Activated CD4-positive, alpha-beta T cell treated with anti-CD3 and anti-CD28 coated beads, Interleukin-2, amount 50 U/mL, for 16 hours (primary cell): ENCODE measurements at regions not wholly inside any gene's neighbourhood (a gene's known extent, or its start where the extent isn't known, plus 50 kb on each side); places are given as distances from the start of the nearest gene placed in this dataset.
"Not testable (repeated sequence)": the region's sequence is repeated elsewhere in the genome, so short reads cannot be mapped to it uniquely, and the experiment has no call there.

Experiments used
- DNase-seq: peaks from one replicate; pipeline ENCODE4 v3.0.0-alpha.2; 2020

- no peak for DNase-seq
Observed at GRCh38 chr18:73153271-73153670, 285.5 kb upstream of the NETO1 start.

- no peak for DNase-seq
Observed at GRCh38 chr18:73151086-73151485, 283.3 kb upstream of the NETO1 start.

DNA sequence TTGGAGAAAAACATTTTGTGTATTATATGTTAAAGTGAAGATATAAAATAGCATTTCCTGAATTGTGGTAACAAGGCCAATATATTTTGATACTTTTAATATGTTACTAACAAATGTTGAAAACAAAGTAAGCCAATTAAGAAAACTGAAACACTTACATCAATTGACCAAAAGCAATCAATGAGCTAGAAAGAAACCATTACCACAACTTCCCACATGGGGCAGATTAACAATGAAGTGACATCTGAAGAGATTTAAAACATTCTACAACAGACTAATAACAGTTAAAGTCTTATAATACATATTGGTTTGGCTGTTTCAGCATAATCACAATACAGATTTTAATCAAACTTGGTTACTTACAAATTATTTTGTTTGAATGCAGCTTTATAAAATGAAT, 282.4 kb upstream of the NETO1 start:
- DNase-seq = no peak

GRCh38 chr18:73147590-73147989, 279.8 kb upstream of the NETO1 start:
- no peak for DNase-seq

GRCh38 chr18:73144030-73144429, 276.2 kb upstream of the NETO1 start:
- no peak for DNase-seq

DNA sequence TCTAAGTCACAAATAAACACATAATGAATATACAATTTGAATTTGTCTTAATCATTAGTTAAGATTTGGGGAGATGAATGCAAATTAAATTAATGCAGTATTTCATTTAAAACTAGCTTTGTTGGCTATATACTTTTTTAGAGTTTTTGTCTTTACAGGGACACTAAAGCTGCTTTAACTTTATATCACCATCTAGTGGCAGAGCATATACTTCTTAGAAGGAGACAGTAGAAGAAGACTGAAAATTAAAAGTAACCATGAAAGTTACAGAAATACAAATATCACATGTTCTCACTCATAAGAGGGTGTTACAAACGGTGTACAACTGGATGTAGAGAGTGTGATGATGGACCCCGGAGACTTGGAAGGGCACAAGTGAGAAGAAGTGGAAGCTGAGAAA, 268.3 kb upstream of the NETO1 start:
- no peak for DNase-seq

- no peak for DNase-seq
Observed at GRCh38 chr18:73124175-73124574, 256.4 kb upstream of the NETO1 start.

- no peak for DNase-seq
Observed at GRCh38 chr18:73121207-73121606, 253.4 kb upstream of the NETO1 start.

DNA sequence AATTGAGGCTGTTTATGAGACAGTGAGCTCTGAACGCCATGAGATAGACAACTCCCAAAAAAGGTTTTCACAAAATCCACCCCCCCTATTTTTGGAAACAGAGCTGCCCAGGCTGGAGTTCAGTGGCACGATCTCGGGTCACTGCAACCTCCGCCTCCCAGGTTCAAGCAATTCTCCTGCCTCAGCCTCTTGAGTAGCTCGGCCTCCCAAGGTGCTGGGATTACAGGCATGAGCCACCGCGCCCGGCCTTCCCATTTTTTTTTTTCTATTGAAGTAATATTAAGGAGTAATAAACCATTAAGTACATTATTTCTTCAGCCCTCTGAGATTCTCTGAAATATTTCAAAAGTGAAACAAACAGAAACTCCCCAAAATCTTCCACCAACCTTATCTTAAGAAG, 252.8 kb upstream of the NETO1 start:
- DNase-seq = no peak

DNA sequence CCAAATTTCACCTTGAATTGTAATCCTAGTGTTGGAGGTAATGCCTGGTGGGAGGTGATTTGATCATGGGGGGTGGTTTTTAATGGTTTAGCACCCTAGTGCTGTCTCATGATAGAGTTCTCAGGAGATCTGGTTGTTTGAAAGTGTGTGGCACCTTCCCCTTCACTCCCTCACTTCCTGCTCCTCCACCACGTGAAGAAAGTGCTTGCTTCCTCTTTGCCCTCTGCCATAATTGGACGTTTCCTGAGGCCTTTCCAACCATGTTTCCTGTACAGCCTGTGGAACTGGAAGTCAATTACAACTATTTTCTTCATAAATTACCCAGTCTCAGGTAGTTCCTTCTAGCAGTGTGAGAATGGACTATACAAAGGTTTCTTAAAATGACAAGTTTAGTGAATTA, 251.8 kb upstream of the NETO1 start:
- no peak for DNase-seq

DNA sequence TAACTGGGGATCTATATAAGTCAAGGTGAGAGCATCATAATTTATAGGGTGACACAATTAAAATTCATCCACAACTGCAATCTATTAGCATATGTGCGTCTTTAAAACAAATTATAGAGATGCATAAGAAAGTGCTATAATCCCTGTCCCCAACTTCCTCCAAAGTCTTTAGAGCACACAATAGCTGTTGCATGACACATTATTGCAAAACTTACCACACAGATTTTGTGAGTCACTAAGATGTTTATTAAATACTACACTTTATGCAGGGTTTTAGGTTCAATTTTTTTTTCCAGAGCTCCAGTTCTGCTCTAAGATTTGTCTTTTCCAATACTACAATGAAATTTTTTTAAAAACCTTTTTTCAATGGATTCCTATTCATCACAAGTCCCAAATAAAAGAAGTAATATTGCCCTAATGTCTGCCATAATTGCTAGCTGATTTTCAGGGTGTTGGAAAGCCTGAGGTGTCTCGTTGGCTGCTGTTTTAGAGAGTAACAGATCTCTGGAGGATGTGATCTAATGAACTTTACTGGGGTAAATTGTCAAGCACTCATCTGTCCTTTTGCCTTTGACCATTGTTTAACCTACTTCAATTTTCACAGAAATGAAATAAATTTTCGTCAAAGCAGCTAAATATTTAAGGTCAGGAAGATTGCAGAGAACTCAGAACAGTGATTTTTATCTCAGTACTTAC, 250.5 kb upstream of the NETO1 start:
- DNase-seq = no peak

- no peak for DNase-seq
Observed at GRCh38 chr18:73110307-73110706, 242.5 kb upstream of the NETO1 start.

GRCh38 chr18:73101977-73102376, 234.2 kb upstream of the NETO1 start:
- DNase-seq = no peak

DNA sequence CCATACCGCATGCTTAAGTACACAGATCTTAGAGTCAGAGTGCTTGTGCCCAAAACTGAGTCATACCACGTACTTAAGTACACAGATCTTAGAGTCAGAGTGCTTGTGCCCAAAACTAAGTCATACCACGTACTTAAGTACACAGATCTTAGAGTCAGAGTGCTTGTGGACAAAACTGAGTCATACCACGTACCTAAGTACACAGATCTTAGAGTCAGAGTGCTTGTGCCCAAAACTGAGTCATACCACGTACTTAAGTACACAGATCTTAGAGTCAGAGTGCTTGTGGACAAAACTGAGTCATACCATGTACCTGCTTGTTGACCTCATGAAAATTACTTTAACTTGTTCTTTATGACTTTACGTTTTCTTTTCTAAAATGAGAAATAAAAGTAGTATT, 233.7 kb upstream of the NETO1 start:
- DNase-seq = not testable (repeated sequence)

DNA sequence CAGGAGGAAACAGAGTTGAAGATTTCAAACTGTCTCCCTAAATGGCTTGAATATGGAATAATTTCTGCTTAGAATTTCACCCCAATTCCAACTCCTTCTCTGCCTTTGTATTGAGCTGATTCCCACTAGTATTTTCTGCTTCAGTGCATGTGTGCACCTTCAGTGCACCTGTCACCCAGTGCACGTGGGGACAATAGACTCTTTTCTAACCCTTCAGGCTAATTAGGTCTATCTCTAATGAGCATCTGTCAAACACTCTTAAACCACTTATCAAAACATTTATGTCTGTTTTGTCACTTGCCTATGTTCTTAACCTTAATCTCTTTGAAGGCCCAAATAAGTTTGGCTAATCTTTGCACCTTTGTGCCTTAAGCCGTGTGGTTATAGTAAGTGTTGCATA, 232.0 kb upstream of the NETO1 start:
- no peak for DNase-seq

- DNase-seq = no peak
Observed at GRCh38 chr18:73093687-73094250, 226.0 kb upstream of the NETO1 start.

- no peak for DNase-seq
Observed at GRCh38 chr18:73088445-73088844, 220.7 kb upstream of the NETO1 start.

DNA sequence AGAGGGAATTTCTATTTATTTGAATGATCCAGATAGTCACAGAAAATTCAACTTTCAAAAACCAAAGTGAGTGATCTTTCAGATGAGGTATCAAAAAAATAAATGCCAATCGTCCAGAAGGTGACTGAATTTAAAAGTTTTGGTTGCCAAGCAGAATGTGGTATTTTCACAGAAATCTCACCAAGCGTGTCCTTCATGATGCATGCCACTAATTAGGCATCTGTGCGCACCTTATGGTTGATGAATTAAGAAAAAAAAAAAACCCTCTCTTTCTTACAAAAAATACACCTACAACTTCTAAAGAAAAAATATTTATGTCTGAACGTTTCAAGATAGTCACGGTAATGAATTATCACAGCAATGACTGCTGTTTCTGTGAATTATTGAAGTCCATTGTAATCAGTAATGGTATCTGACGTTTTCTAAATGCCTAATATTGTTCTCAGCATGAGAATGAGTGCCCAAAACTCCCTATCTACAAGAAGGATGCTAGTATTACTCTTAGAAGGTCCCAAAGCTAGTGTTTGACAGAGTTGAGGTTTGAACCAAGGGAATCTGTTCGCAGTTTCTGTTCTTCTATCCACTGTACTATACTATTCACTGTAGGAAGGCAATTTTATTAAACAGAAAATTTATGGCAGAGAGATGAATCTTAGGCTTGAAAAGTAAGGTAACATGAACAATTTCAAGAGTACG, 219.6 kb upstream of the NETO1 start:
- no peak for DNase-seq

DNA sequence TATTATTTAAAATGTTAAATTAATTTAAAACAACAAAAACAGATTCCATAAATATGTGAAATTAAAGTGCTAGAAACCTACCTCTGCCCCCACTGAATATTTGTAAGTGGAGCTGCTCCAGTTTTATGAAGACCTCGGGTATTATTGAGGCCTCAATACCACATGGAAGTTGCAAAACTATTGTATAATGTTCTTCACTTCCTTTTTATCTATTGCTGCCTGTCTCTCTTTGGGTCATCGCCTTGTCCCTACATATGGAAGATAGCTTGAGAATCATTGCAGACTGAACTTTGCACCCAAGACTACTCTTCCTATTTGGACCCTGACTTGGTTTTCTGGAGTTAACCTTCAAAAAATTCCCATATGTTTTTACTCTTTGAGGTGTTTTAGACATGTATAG, 212.1 kb upstream of the NETO1 start:
- DNase-seq = no peak

- DNase-seq = no peak
Observed at GRCh38 chr18:73060666-73061288, 193.0 kb upstream of the NETO1 start.

- DNase-seq = no peak
Observed at GRCh38 chr18:73059280-73059679, 191.5 kb upstream of the NETO1 start.

- DNase-seq = no peak
Observed at GRCh38 chr18:73047688-73048087, 179.9 kb upstream of the NETO1 start.

DNA sequence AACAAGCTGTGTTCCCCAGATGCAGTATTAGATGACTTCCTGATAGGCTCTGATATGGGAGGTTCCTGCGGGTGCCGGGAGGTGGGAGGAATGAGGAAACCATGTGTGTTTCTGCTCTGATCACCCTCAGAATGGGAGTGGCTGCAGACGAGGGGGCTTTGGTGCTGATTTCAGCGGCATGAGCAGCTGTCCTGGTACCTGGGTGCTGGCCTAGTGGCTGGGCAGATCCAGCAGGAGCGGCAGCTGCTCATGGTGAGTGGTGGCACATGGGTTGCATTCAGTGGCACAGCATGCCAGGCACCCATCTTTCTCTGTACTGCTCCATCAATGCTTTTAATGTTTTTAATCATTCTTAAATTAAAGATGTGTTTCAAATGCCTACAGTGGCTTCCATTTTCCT, 177.2 kb upstream of the NETO1 start:
- no peak for DNase-seq

DNA sequence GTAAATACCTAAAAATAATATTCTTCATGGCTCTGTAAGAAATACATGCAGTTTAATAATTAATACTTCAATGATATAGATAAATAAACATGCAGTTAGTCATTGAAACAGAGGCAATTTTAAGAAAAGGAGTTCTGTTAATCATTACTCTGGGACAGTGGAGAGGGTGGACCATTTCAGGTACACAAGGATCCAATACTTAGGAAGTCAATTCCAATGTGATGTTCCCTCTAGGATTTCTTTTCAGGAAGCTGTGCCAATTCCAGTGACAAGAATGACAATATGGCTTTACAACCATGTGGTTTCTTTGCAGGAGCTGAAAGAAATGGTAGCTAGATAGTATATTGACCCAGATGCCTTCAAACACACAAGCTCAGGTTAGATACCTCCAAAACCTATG, 175.8 kb upstream of the NETO1 start:
- DNase-seq = no peak
